Endodermal cell (in vitro differentiated cells): ENCODE measurements at regions not wholly inside any gene's neighbourhood (a gene's known extent, or its start where the extent isn't known, plus 50 kb on each side); places are given as distances from the start of the nearest gene placed in this dataset.

Experiments
- DNase-seq: peaks from one replicate; pipeline ENCODE4 v3.0.0-alpha.2; 2017
- H3K27ac ChIP-seq: 2 replicates; pipeline ENCODE4 v1.5.1; 2013; ENCODE audit warnings: mild to moderate bottlenecking, low read depth, low read length, moderate library complexity
- H3K27me3 ChIP-seq: 2 replicates; pipeline ENCODE4 v1.6.1; 2013; ENCODE audit warnings: mild to moderate bottlenecking, low read length, moderate library complexity; ENCODE audit not compliant: insufficient read depth, control insufficient read depth, poor library complexity, severe bottlenecking
- H3K36me3 ChIP-seq: 2 replicates; pipeline ENCODE4 v1.7.0; 2013; ENCODE audit warnings: mild to moderate bottlenecking, low read length, moderate library complexity; ENCODE audit not compliant: control insufficient read depth, insufficient read depth
- H3K4me1 ChIP-seq: one replicate; pipeline ENCODE4 v1.7.0; 2013; ENCODE audit warnings: low read length; ENCODE audit not compliant: control insufficient read depth, insufficient read depth
- H3K4me3 ChIP-seq: 2 replicates; pipeline ENCODE4 v1.5.1; 2013; ENCODE audit warnings: mild to moderate bottlenecking, low read length, moderate library complexity
- H3K9ac ChIP-seq: 2 replicates; pipeline ENCODE4 v1.6.1; 2013; ENCODE audit warnings: mild to moderate bottlenecking, low read length, moderate library complexity; ENCODE audit not compliant: poor library complexity, severe bottlenecking; ENCODE audit errors: extremely low read depth
- H3K9me3 ChIP-seq: 2 replicates; pipeline ENCODE4 v1.6.1; 2013; ENCODE audit warnings: mild to moderate bottlenecking, low read length, moderate library complexity; ENCODE audit not compliant: control insufficient read depth
- H3K27ac Mint-ChIP-seq: 2 replicates; pipeline ENCODE4 v1.8.0; 2020; ENCODE audit warnings: mixed read lengths
- H3K27me3 Mint-ChIP-seq: 2 replicates; pipeline ENCODE4 v1.8.0; 2021; ENCODE audit warnings: mild to moderate bottlenecking, mixed read lengths; ENCODE audit not compliant: insufficient read depth
- H3K36me3 Mint-ChIP-seq: 2 replicates; pipeline ENCODE4 v1.8.0; 2020; ENCODE audit warnings: low read depth, mixed read lengths
- H3K4me1 Mint-ChIP-seq: 2 replicates; pipeline ENCODE4 v1.8.0; 2020; ENCODE audit warnings: mixed read lengths
- H3K4me3 Mint-ChIP-seq: 2 replicates; pipeline ENCODE4 v1.8.0; 2020; ENCODE audit warnings: mild to moderate bottlenecking, moderate library complexity, mixed read lengths
- H3K9me3 Mint-ChIP-seq: 2 replicates; pipeline ENCODE4 v1.8.0; 2020; ENCODE audit warnings: mild to moderate bottlenecking, mixed read lengths
- WGBS, 2 experiments: methylation state at CpG; one replicate each; pipeline versions ENCODE4 v1.1.5 to v1.1.7; 2013; ENCODE audit warnings: missing lambda C conversion rate in 2 of 2, mixed read lengths in 1 of 2; ENCODE audit not compliant: insufficient coverage in 1 of 2, insufficient read length in 1 of 2; 5-methylcytosine and 5-hydroxymethylcytosine counted together
- TF ChIP-seq, protein P1 (sequence below): fragments of 200-600 bp; sonication (generic); conservative IDR thresholded peaks from 2 replicates; pipeline ENCODE4 v1.5.0; 2021; ENCODE audit warnings: antibody characterized with exemption, mild to moderate bottlenecking

DNA sequence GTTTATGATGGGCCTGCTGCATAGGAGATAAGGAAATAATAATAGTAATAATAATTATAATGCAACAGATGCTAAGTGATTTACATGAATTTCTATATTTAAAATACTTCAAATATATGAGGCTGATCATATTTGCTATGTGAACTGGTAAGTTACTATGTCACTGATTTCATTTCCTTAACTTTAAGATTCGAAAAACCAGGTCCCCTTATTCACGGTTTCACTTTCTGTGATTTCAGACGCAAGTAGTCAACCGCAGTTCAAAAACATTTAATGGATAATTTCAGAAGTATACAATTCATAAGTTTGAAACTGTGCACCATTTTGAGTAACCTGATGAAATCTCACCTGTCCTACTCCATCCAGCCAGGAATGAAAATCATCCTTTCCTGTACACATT lies 1697.1 kb upstream of the LRRTM1 start:
- TF ChIP-seq, protein P1, sequence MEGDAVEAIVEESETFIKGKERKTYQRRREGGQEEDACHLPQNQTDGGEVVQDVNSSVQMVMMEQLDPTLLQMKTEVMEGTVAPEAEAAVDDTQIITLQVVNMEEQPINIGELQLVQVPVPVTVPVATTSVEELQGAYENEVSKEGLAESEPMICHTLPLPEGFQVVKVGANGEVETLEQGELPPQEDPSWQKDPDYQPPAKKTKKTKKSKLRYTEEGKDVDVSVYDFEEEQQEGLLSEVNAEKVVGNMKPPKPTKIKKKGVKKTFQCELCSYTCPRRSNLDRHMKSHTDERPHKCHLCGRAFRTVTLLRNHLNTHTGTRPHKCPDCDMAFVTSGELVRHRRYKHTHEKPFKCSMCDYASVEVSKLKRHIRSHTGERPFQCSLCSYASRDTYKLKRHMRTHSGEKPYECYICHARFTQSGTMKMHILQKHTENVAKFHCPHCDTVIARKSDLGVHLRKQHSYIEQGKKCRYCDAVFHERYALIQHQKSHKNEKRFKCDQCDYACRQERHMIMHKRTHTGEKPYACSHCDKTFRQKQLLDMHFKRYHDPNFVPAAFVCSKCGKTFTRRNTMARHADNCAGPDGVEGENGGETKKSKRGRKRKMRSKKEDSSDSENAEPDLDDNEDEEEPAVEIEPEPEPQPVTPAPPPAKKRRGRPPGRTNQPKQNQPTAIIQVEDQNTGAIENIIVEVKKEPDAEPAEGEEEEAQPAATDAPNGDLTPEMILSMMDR: no peak
- Mint-ChIP-seq H3K27me3 (no peaks in the 10 kb centered on the region), H3K4me3 (no peak overlapping the region), H3K4me1 (peaks cover 28% of the 10 kb centered on the region), H3K27ac (no peak overlapping the region), H3K36me3 (peaks cover 51% of the 10 kb centered on the region), H3K9me3 (peaks cover 30% of the 10 kb centered on the region)
- 70% methylated on average over 4 of the region's 4 CpGs; no CpG with 5 or more reads in 1 of the 2 experiments for WGBS, 2 experiments
- Histone ChIP-seq H3K9ac (no peak overlapping the region), H3K27me3 (no peaks in the 10 kb centered on the region), H3K27ac (no peak overlapping the region), H3K4me3 (peak overlapping the region; percentile 67), H3K4me1 (peaks cover 7% of the 10 kb centered on the region), H3K9me3 (peaks cover 49% of the 10 kb centered on the region), H3K36me3 (peaks cover 61% of the 10 kb centered on the region)
- DNase-seq: no peak

DNA sequence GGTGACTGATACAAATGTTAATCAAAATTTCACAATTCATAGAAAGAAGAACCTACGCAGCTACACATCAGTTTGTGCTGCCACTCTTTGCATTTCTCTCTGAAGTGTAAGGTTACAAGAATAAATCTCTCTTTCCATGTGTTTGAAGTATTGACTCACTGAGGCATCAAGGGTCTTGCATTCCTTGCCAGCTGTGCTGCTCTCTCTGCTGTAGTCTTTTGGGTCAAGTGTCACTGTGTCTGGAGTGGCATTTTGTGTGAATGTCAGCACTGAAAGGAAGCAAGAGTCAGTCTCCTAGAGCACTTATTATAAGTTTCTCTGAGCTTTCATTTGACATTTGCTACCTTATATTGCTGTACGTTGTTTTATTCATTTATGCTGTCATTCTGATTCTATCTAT lies 1696.1 kb upstream of the LRRTM1 start:
- H3K27ac ChIP-seq: no peak overlapping the region
- H3K9me3 Mint-ChIP-seq: peaks cover 30% of the 10 kb centered on the region
- H3K27ac Mint-ChIP-seq: no peak overlapping the region
- H3K4me1 ChIP-seq: peaks cover 3% of the 10 kb centered on the region
- peak overlapping the region; percentile 67 for H3K4me3 ChIP-seq
- H3K36me3 ChIP-seq: peaks cover 71% of the 10 kb centered on the region
- H3K36me3 Mint-ChIP-seq: peaks cover 61% of the 10 kb centered on the region
- H3K9me3 ChIP-seq: peaks cover 53% of the 10 kb centered on the region
- TF ChIP-seq, protein P1: no peak
- no peaks in the 10 kb centered on the region for H3K27me3 ChIP-seq
- H3K27me3 Mint-ChIP-seq: no peaks in the 10 kb centered on the region
- peaks cover 19% of the 10 kb centered on the region for H3K4me1 Mint-ChIP-seq
- H3K9ac ChIP-seq: no peak overlapping the region
- no peak overlapping the region for H3K4me3 Mint-ChIP-seq
- no peak for DNase-seq
- WGBS, 2 experiments: 69 to 92% methylated on average over 2 of the region's 2 CpGs

DNA sequence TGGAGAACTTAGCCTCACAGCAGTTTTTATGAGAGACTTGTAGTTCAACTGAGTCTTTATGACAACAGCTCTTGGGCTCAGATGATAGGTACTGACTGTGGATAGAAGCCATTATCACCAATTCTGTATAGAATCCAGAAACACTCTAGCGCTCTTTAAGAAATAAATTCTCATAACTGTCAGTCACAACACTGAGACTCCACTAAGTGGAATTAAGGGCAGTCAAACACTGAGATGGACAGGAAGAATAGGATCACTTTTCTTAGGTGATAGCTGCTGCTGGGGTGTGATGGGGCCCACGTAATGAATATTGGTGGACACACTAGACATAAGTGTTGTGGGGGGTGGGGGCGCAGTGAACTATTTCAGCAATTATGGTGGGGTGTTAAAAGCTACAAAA lies 1691.8 kb upstream of the LRRTM1 start:
- WGBS, 2 experiments: 96% methylated on average over 3 of the region's 3 CpGs; no CpG with 5 or more reads in 1 of the 2 experiments
- no peaks in the 10 kb centered on the region for H3K4me1 Mint-ChIP-seq
- no peaks in the 10 kb centered on the region for H3K27me3 Mint-ChIP-seq
- H3K4me1 ChIP-seq: no peaks in the 10 kb centered on the region
- H3K4me3 Mint-ChIP-seq: no peak overlapping the region
- peaks cover 70% of the 10 kb centered on the region for H3K36me3 Mint-ChIP-seq
- no peak overlapping the region for H3K27ac ChIP-seq
- peaks cover 74% of the 10 kb centered on the region for H3K9me3 ChIP-seq
- no peak overlapping the region for H3K4me3 ChIP-seq
- peaks cover 82% of the 10 kb centered on the region for H3K36me3 ChIP-seq
- H3K9me3 Mint-ChIP-seq: peaks cover 28% of the 10 kb centered on the region
- TF ChIP-seq, protein P1: no peak
- H3K9ac ChIP-seq: no peak overlapping the region
- H3K27ac Mint-ChIP-seq: no peak overlapping the region
- no peak for DNase-seq
- no peaks in the 10 kb centered on the region for H3K27me3 ChIP-seq
